ENCODE measurements at regions not wholly inside any gene's neighbourhood (a gene's known extent, or its start where the extent isn't known, plus 50 kb on each side); places are given as distances from the start of the nearest gene placed in this dataset.

DNA sequence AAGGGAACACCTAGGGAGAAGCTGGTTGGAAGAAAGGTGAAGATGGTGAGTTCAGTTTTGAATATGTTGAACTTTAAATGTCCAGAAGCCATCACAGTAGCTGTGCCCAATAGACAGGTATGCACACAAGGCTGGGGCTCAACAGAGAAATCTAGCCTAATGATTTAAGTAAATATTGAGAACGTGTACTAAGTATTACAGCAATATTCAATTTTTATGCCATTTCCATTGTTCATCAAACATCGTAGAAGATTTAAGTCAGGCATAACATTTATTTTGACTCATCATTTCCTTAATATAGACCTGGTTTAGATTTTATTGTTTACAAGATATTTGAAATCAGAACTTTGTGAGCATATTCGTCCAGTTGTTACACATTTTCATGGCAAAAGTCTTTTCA, 116.4 kb downstream of the HPGD start:
- in situ Hi-C loops (cut with MboI; ENCODE audit: low sequenced_read_pairs) (no loop called here), intact Hi-C loops (cut with micrococcal nuclease) (no loop called here), dilution Hi-C loops (cut with HindIII; ENCODE audit: low sequenced_read_pairs, unreplicated experiment) (no loop called here)
- Histone ChIP-seq H2BK120ac (ENCODE audit: low read depth, low read length) (no peak overlapping the region), H3K9ac (ENCODE audit: low read depth, low read length) (no peak overlapping the region), H2AFZ (replicated peaks; ENCODE audit: low read length, poor library complexity) (no peak overlapping the region), H2AK9ac (replicated peaks; ENCODE audit: low read depth, low read length, poor library complexity) (no peak overlapping the region), H3K4me1 (ENCODE audit: control insufficient read depth, insufficient read depth, low read length) (no peaks in the 10 kb centered on the region), H3K4ac (ENCODE audit: low read depth, low read length) (no peak overlapping the region), H2BK20ac (ENCODE audit: low read depth, low read length) (no peak overlapping the region), H3K27ac (ENCODE audit: insufficient read depth, low read length) (no peak overlapping the region), H4K20me1 (ENCODE audit: insufficient read depth, low read length) (no peaks in the 10 kb centered on the region), H4K5ac (ENCODE audit: low read depth, low read length) (no peak overlapping the region), H3K9me3 (ENCODE audit: control insufficient read depth, insufficient read depth, low read length) (0 out of 2 replicates have a peak, but pooled peaks cover 2% of the 10 kb centered on the region), H3K4me3 (ENCODE audit: insufficient read depth, low read depth, low read length) (no peak overlapping the region), H2BK15ac (ENCODE audit: low read depth, low read length) (no peak overlapping the region), H2AK5ac (ENCODE audit: low read depth, low read length) (no peak overlapping the region), H3K79me1 (ENCODE audit: low read depth in 1 of 2, low read length in 2 of 2) (no peaks in the 10 kb centered on the region), H3K23ac (ENCODE audit: low read depth, low read length) (no peak overlapping the region), H3K18ac (ENCODE audit: low read depth, low read length) (no peak overlapping the region), H3K36me3 (ENCODE audit: control insufficient read depth, insufficient read depth, low read length) (no peaks in the 10 kb centered on the region), H4K91ac (ENCODE audit: insufficient read depth, low read depth, low read length) (no peak overlapping the region), H3K27me3 (ENCODE audit: control insufficient read depth, insufficient read depth, low read length) (no peaks in the 10 kb centered on the region), H2BK5ac (ENCODE audit: low read depth, low read length, poor library complexity, severe bottlenecking) (no peak overlapping the region), H3K9me1 (ENCODE audit: insufficient read depth, low read length) (no peaks in the 10 kb centered on the region), H3K4me2 (ENCODE audit: low read depth, low read length) (no peak overlapping the region), H3K56ac (ENCODE audit: extremely low read depth, insufficient read depth, low read length) (no peak overlapping the region), H3K14ac (replicated peaks; ENCODE audit: low read depth, low read length) (no peak overlapping the region), H4K8ac (ENCODE audit: low read depth in 2 of 2, low read length in 2 of 2) (no peak overlapping the region)
- POLR2A ChIA-PET (ENCODE audit: unreplicated experiment): no interaction called here
- BruUV-seq (replicated peaks): no TSS peak
- WGBS, 2 experiments (ENCODE audit: extremely low coverage in 2 of 2, insufficient read length in 1 of 2): no CpG with 5 or more reads among the region's 3 CpGs
- CTCF ChIA-PET: no interaction called here
- DNase-seq (no peak), ATAC-seq (ENCODE audit: low read depth) (no peak)
- TF ChIP-seq RCOR1 (IDR thresholded peaks at IDR 0.05; ENCODE audit: insufficient replicate concordance, low read length) (no peak), MAZ (IDR thresholded peaks at IDR 0.05; ENCODE audit: borderline replicate concordance, low read depth, low read length) (no peak), BHLHE40 (IDR thresholded peaks at IDR 0.05; ENCODE audit: low read depth, low read length) (no peak), POLR2A (IDR thresholded peaks at IDR 0.05; ENCODE audit: low read depth, low read length) (no peak), CEBPB (IDR thresholded peaks at IDR 0.05; ENCODE audit: low read depth, low read length) (no peak), NFE2L2 (IDR thresholded peaks at IDR 0.05; ENCODE audit: low read depth, low read length) (no peak), CHD1 (IDR thresholded peaks at IDR 0.05; ENCODE audit: low read depth, low read length) (no peak), RFX5 (IDR thresholded peaks at IDR 0.05; ENCODE audit: low read depth, low read length) (no peak), MAFK (IDR thresholded peaks at IDR 0.05; ENCODE audit: low read depth, low read length) (no peak), SMC3 (IDR thresholded peaks at IDR 0.05; ENCODE audit: low read depth, low read length) (no peak), RAD21 (IDR thresholded peaks at IDR 0.05; ENCODE audit: low read length) (no peak), MXI1 (IDR thresholded peaks at IDR 0.05; ENCODE audit: borderline replicate concordance, low read depth, low read length) (no peak)
- TF ChIP-seq, protein P1, sequence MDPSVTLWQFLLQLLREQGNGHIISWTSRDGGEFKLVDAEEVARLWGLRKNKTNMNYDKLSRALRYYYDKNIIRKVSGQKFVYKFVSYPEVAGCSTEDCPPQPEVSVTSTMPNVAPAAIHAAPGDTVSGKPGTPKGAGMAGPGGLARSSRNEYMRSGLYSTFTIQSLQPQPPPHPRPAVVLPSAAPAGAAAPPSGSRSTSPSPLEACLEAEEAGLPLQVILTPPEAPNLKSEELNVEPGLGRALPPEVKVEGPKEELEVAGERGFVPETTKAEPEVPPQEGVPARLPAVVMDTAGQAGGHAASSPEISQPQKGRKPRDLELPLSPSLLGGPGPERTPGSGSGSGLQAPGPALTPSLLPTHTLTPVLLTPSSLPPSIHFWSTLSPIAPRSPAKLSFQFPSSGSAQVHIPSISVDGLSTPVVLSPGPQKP (IDR thresholded peaks at IDR 0.05; ENCODE audit: borderline replicate concordance, low read depth, low read length): no peak
- TF ChIP-seq, protein P2, sequence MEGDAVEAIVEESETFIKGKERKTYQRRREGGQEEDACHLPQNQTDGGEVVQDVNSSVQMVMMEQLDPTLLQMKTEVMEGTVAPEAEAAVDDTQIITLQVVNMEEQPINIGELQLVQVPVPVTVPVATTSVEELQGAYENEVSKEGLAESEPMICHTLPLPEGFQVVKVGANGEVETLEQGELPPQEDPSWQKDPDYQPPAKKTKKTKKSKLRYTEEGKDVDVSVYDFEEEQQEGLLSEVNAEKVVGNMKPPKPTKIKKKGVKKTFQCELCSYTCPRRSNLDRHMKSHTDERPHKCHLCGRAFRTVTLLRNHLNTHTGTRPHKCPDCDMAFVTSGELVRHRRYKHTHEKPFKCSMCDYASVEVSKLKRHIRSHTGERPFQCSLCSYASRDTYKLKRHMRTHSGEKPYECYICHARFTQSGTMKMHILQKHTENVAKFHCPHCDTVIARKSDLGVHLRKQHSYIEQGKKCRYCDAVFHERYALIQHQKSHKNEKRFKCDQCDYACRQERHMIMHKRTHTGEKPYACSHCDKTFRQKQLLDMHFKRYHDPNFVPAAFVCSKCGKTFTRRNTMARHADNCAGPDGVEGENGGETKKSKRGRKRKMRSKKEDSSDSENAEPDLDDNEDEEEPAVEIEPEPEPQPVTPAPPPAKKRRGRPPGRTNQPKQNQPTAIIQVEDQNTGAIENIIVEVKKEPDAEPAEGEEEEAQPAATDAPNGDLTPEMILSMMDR (conservative IDR thresholded peaks at IDR 0.05; ENCODE audit: low read depth, low read length): no peak
- TF ChIP-seq, protein P3, sequence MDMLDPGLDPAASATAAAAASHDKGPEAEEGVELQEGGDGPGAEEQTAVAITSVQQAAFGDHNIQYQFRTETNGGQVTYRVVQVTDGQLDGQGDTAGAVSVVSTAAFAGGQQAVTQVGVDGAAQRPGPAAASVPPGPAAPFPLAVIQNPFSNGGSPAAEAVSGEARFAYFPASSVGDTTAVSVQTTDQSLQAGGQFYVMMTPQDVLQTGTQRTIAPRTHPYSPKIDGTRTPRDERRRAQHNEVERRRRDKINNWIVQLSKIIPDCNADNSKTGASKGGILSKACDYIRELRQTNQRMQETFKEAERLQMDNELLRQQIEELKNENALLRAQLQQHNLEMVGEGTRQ (IDR thresholded peaks at IDR 0.05; ENCODE audit: low read depth, low read length): no peak
